ENCODE measurements at regions not wholly inside any gene's neighbourhood (a gene's known extent, or its start where the extent isn't known, plus 50 kb on each side); places are given as distances from the start of the nearest gene placed in this dataset.
"Not testable (repeated sequence)": the region's sequence is repeated elsewhere in the genome, so short reads cannot be mapped to it uniquely, and the experiment has no call there.

DNA sequence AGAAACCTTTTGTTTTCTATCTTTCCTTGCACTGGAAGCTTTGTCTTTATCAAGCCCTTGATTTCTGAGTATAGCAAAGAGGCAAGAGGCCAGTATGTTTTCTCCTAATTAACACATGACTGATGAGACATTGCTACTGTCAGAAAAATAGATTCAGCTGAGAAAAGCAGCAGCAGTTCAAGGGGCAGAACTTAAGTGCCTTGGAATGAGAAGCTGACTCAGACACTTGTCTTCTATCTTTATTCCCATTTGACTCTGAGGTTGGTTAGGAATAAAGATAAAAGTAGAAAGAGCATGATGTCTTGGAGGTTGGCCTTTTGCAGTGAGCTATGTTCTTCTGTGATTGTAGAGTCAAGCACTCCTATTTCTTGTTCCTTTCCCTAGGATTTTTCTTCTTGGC is 79.1 kb upstream of the MAN1A1 start:
- Mint-ChIP-seq H3K27ac (ENCODE audit: low read depth, unreplicated experiment) (no peak overlapping the region), H3K4me1 (ENCODE audit: insufficient read depth, unreplicated experiment) (peaks cover 9% of the 10 kb centered on the region), H3K36me3 (ENCODE audit: insufficient read depth, unreplicated experiment) (no peaks in the 10 kb centered on the region), H3K9me3 (ENCODE audit: unreplicated experiment) (no peaks in the 10 kb centered on the region), H3K4me3 (ENCODE audit: unreplicated experiment) (no peak overlapping the region), H3K27me3 (ENCODE audit: insufficient read depth, unreplicated experiment) (no peaks in the 10 kb centered on the region)
- TF ChIP-seq, protein P1, sequence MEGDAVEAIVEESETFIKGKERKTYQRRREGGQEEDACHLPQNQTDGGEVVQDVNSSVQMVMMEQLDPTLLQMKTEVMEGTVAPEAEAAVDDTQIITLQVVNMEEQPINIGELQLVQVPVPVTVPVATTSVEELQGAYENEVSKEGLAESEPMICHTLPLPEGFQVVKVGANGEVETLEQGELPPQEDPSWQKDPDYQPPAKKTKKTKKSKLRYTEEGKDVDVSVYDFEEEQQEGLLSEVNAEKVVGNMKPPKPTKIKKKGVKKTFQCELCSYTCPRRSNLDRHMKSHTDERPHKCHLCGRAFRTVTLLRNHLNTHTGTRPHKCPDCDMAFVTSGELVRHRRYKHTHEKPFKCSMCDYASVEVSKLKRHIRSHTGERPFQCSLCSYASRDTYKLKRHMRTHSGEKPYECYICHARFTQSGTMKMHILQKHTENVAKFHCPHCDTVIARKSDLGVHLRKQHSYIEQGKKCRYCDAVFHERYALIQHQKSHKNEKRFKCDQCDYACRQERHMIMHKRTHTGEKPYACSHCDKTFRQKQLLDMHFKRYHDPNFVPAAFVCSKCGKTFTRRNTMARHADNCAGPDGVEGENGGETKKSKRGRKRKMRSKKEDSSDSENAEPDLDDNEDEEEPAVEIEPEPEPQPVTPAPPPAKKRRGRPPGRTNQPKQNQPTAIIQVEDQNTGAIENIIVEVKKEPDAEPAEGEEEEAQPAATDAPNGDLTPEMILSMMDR (IDR thresholded peaks at IDR 0.05; ENCODE audit: unreplicated experiment): no peak
- no TSS peak for BruUV-seq (replicated peaks)
- CTCF ChIA-PET: no interaction called here
- POLR2A ChIA-PET: no interaction called here
- intact Hi-C loops (cut with micrococcal nuclease): no loop called here
- no peak for DNase-seq (ENCODE audit: unreplicated experiment)

DNA sequence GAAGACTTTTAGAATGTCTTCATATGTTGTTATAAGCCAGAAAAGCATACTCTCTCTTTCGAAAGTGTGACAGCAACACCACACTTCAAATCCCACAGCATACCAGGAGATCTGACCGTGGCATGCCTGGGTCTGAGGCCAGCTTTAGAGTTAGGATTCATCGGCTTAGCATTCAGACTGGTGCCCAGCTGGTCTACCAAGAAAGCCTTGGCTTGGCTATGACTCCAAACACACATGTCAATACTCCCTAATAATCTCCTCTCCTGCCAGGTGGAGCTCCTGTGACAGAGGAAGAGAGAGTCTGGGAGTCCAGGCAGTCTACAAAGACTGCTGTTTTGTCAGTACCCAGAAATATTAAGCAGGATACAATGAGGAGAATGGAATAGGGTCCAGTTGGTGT is 77.1 kb upstream of the MAN1A1 start:
- intact Hi-C loops (cut with micrococcal nuclease): no loop called here
- BruUV-seq (replicated peaks): no TSS peak
- no peak overlapping the region for H3K4me3 Mint-ChIP-seq (ENCODE audit: unreplicated experiment)
- H3K27ac Mint-ChIP-seq (ENCODE audit: low read depth, unreplicated experiment): no peak overlapping the region
- H3K36me3 Mint-ChIP-seq (ENCODE audit: insufficient read depth, unreplicated experiment): no peaks in the 10 kb centered on the region
- TF ChIP-seq, protein P1 (IDR thresholded peaks at IDR 0.05; ENCODE audit: unreplicated experiment): no peak
- ChIA-PET POLR2A (interaction anchor here (0.6 kb wide), 1 partner anchor 14 kb away, joined by 3 read pairs; no protein-coding TSS in a partner anchor), CTCF (no interaction called here)
- H3K9me3 Mint-ChIP-seq (ENCODE audit: unreplicated experiment): no peaks in the 10 kb centered on the region
- peaks cover 9% of the 10 kb centered on the region for H3K4me1 Mint-ChIP-seq (ENCODE audit: insufficient read depth, unreplicated experiment)
- DNase-seq (ENCODE audit: unreplicated experiment): no peak
- H3K27me3 Mint-ChIP-seq (ENCODE audit: insufficient read depth, unreplicated experiment): no peaks in the 10 kb centered on the region

DNA sequence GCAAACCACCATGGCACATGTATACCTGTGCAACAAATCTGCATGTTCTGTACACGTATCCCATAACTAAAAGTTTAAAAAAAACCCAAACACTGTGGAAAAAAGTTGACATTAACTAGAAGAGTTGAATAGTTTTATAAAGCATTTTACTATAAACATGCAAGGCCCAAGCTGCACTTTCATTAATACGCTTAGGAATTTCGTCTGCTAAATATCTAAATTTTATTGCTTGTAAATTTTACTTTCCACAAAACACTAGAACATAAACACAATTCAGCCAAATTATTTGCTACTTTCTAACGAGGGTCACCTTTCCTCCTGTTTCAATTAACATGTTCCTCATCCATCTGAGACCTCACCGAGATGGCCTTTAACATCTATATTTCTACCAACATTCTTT is 74.4 kb upstream of the MAN1A1 start:
- CTCF ChIA-PET: interaction anchor here (0.8 kb wide), 1 partner anchor 64 kb away, joined by 3 read pairs; no protein-coding TSS in a partner anchor
- DNase-seq (ENCODE audit: unreplicated experiment): no peak
- Mint-ChIP-seq H3K27ac (ENCODE audit: low read depth, unreplicated experiment) (no peak overlapping the region), H3K9me3 (ENCODE audit: unreplicated experiment) (peaks cover 20% of the 10 kb centered on the region), H3K4me3 (ENCODE audit: unreplicated experiment) (no peak overlapping the region), H3K4me1 (ENCODE audit: insufficient read depth, unreplicated experiment) (no peaks in the 10 kb centered on the region), H3K27me3 (ENCODE audit: insufficient read depth, unreplicated experiment) (no peaks in the 10 kb centered on the region), H3K36me3 (ENCODE audit: insufficient read depth, unreplicated experiment) (no peaks in the 10 kb centered on the region)
- BruUV-seq (replicated peaks): no TSS peak
- TF ChIP-seq, protein P1 (IDR thresholded peaks at IDR 0.05; ENCODE audit: unreplicated experiment): no peak
- intact Hi-C loops (cut with micrococcal nuclease): no loop called here
- POLR2A ChIA-PET: interaction anchor here (0.6 kb wide), 1 partner anchor 8 kb away, joined by 3 read pairs; no protein-coding TSS in a partner anchor

DNA sequence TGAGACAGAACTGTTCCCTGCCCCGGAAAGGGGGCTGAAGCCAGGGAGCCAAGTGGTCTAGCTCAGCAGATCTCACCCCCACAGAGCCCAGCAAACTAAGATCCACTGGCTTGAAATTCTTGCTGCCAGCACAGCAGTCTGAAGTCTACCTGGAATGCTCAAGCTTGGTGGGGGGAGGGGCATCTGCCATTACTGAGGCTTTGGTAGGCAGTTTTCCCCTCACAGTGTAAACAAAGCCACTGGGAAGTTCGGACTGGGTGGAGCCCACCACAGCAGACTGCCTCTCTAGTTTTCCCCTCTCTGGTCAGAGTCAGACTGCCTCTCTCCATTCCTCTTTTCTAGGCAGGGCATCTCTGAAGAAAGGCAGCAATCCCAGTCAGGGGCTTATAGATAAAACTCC is 68.5 kb upstream of the MAN1A1 start:
- CTCF ChIA-PET: interaction anchor here (0.7 kb wide), 1 partner anchor 11 kb away, joined by 3 read pairs; no protein-coding TSS in a partner anchor
- H3K9me3 Mint-ChIP-seq (ENCODE audit: unreplicated experiment): peaks cover 30% of the 10 kb centered on the region
- DNase-seq (ENCODE audit: unreplicated experiment); H3K27ac Mint-ChIP-seq (ENCODE audit: low read depth, unreplicated experiment); H3K4me3 Mint-ChIP-seq (ENCODE audit: unreplicated experiment); intact Hi-C loops (cut with micrococcal nuclease); H3K27me3 Mint-ChIP-seq (ENCODE audit: insufficient read depth, unreplicated experiment); H3K36me3 Mint-ChIP-seq (ENCODE audit: insufficient read depth, unreplicated experiment); H3K4me1 Mint-ChIP-seq (ENCODE audit: insufficient read depth, unreplicated experiment); BruUV-seq (replicated peaks): not testable (repeated sequence)
- POLR2A ChIA-PET: interaction anchor here (0.7 kb wide), 1 partner anchor 20 kb away, joined by 3 read pairs; no protein-coding TSS in a partner anchor

DNA sequence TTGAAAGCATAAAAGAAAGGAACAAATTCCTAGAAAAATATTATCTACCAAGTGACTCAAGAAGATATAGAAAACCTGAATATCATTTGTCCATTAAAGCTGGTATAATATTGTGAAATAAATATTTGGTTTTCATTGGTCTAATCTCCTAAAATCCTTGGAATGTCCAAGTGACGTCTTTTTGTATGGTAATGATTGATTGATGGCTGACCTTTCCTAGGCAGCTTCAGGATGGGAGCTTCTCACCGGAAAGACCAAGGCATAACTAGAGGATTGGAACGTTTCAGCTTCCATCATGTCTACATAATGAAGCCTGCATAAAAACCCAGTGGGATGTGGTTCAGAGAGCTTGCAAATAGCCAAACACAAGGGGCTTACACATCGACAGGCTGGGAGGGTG is 57.6 kb upstream of the MAN1A1 start:
- no peak overlapping the region for H3K27ac Mint-ChIP-seq (ENCODE audit: low read depth, unreplicated experiment)
- POLR2A ChIA-PET: no interaction called here
- H3K9me3 Mint-ChIP-seq (ENCODE audit: unreplicated experiment): no peaks in the 10 kb centered on the region
- no peaks in the 10 kb centered on the region for H3K27me3 Mint-ChIP-seq (ENCODE audit: insufficient read depth, unreplicated experiment)
- no peaks in the 10 kb centered on the region for H3K36me3 Mint-ChIP-seq (ENCODE audit: insufficient read depth, unreplicated experiment)
- no peak for DNase-seq (ENCODE audit: unreplicated experiment)
- no peaks in the 10 kb centered on the region for H3K4me1 Mint-ChIP-seq (ENCODE audit: insufficient read depth, unreplicated experiment)
- BruUV-seq (replicated peaks): no TSS peak
- CTCF ChIA-PET: interaction anchor here (0.6 kb wide), 1 partner anchor 11 kb away, joined by 3 read pairs; no protein-coding TSS in a partner anchor
- intact Hi-C loops (cut with micrococcal nuclease): no loop called here
- TF ChIP-seq, protein P1 (IDR thresholded peaks at IDR 0.05; ENCODE audit: unreplicated experiment): no peak
- H3K4me3 Mint-ChIP-seq (ENCODE audit: unreplicated experiment): no peak overlapping the region

DNA sequence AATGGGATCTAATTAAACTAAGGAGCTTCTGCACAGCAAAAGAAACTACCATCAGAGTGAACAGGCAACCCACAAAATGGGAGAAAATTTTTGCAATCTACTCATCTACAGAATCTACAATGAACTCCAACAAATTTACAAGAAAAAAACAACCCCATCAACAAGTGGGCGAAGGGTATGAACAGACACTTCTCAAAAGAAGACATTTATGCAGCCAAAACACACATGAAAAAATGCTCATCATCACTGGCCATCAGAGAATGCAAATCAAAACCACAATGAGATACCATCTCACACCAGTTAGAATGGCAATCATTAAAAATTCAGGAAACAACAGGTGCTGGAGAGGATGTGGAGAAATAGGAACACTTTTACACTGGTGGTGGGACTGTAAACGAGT is 55.6 kb upstream of the MAN1A1 start:
- H3K36me3 Mint-ChIP-seq (ENCODE audit: insufficient read depth, unreplicated experiment); BruUV-seq (replicated peaks); H3K4me3 Mint-ChIP-seq (ENCODE audit: unreplicated experiment); CTCF ChIA-PET; POLR2A ChIA-PET; intact Hi-C loops (cut with micrococcal nuclease); H3K27me3 Mint-ChIP-seq (ENCODE audit: insufficient read depth, unreplicated experiment); H3K27ac Mint-ChIP-seq (ENCODE audit: low read depth, unreplicated experiment); H3K9me3 Mint-ChIP-seq (ENCODE audit: unreplicated experiment); DNase-seq (ENCODE audit: unreplicated experiment); H3K4me1 Mint-ChIP-seq (ENCODE audit: insufficient read depth, unreplicated experiment): not testable (repeated sequence)
